OCI-LY1 (cell line): ENCODE measurements at regions not wholly inside any gene's neighbourhood (a gene's known extent, or its start where the extent isn't known, plus 50 kb on each side); places are given as distances from the start of the nearest gene placed in this dataset.
"Not testable (repeated sequence)": the region's sequence is repeated elsewhere in the genome, so short reads cannot be mapped to it uniquely, and the experiment has no call there.

Experiments
- H2AFZ ChIP-seq: fragments of 200-600 bp; sonication (generic), shearing (Covaris generic); 2 replicates; pipeline ENCODE4 v1.6.0; 2014; ENCODE audit warnings: antibody characterized with exemption, mild to moderate bottlenecking, low read length
- H3F3A ChIP-seq: fragments of 200-600 bp; sonication (generic), shearing (Covaris generic); 2 replicates; pipeline ENCODE4 v1.6.0; 2014; ENCODE audit warnings: mild to moderate bottlenecking, antibody characterized with exemption, low read length, moderate library complexity; ENCODE audit not compliant: insufficient read depth
- H3K27ac ChIP-seq: fragments of 200-600 bp; sonication (generic); 2 replicates; pipeline ENCODE4 v1.5.1; 2014; ENCODE audit warnings: low read length, mixed run types, mild to moderate bottlenecking, low read depth; ENCODE audit not compliant: poor library complexity, severe bottlenecking
- H3K27me3 ChIP-seq: fragments of 200-600 bp; sonication (generic); 2 replicates; pipeline ENCODE4 v1.6.0; 2014; ENCODE audit warnings: antibody characterized with exemption, mild to moderate bottlenecking, low read length, moderate library complexity; ENCODE audit not compliant: insufficient read depth
- H3K36me3 ChIP-seq: fragments of 200-600 bp; sonication (generic); 2 replicates; pipeline ENCODE4 v1.6.1; 2014; ENCODE audit warnings: mild to moderate bottlenecking, antibody characterized with exemption, low read length, moderate library complexity, mixed read lengths; ENCODE audit not compliant: insufficient read depth
- H3K4me1 ChIP-seq: fragments of 200-600 bp; sonication (generic); 2 replicates; pipeline ENCODE4 v1.5.1; 2014; ENCODE audit warnings: mild to moderate bottlenecking, low read length, moderate library complexity; ENCODE audit not compliant: insufficient read depth, severe bottlenecking
- H3K4me2 ChIP-seq: fragments of 200-600 bp; sonication (generic), shearing (Covaris generic); 2 replicates; pipeline ENCODE4 v1.6.1; 2014; ENCODE audit warnings: low read length
- H3K4me3 ChIP-seq: fragments of 200-600 bp; sonication (generic); 2 replicates; pipeline ENCODE4 v1.5.1; 2014; ENCODE audit warnings: low read length, low read depth, mild to moderate bottlenecking, mixed read lengths; ENCODE audit not compliant: poor library complexity, severe bottlenecking
- H3K79me2 ChIP-seq: fragments of 200-600 bp; shearing (Covaris generic); 2 replicates; pipeline ENCODE4 v1.6.1; 2016; ENCODE audit warnings: mixed run types, low read length, mixed read lengths; ENCODE audit not compliant: insufficient read depth
- H3K9ac ChIP-seq: fragments of 200-600 bp; sonication (generic), shearing (Covaris generic); 2 replicates; pipeline ENCODE4 v1.6.1; 2014; ENCODE audit warnings: mild to moderate bottlenecking, low read length, mixed read lengths
- H3K9me2 ChIP-seq: fragments of 200-600 bp; sonication (generic), shearing (Covaris generic); 2 replicates; pipeline ENCODE4 v1.6.1; 2014; ENCODE audit warnings: low read depth, mild to moderate bottlenecking, low read length, mixed read lengths
- H3K9me3 ChIP-seq: fragments of 200-600 bp; shearing (Covaris generic); 2 replicates; pipeline ENCODE4 v1.6.1; 2014; ENCODE audit warnings: low read length, mixed read lengths
- H4K20me1 ChIP-seq: fragments of 200-600 bp; sonication (generic), shearing (Covaris generic); 2 replicates; pipeline ENCODE4 v1.6.0; 2016; ENCODE audit warnings: mild to moderate bottlenecking, low read length; ENCODE audit not compliant: insufficient read depth
- CTCF ChIP-seq: fragments of 200-600 bp; sonication (generic), shearing (Covaris generic); IDR thresholded peaks from 2 replicates; pipeline ENCODE4 v1.5.1; 2017; ENCODE audit warnings: mild to moderate bottlenecking, antibody characterized with exemption, low read length, moderate library complexity, mixed read lengths
- EZH2 ChIP-seq: fragments of 200-600 bp; sonication (generic), shearing (Covaris generic); IDR thresholded peaks from 2 replicates; pipeline ENCODE4 v1.8.0; 2017; ENCODE audit warnings: borderline replicate concordance, mixed run types, mild to moderate bottlenecking, antibody characterized with exemption, low read length, moderate library complexity, mixed read lengths

DNA sequence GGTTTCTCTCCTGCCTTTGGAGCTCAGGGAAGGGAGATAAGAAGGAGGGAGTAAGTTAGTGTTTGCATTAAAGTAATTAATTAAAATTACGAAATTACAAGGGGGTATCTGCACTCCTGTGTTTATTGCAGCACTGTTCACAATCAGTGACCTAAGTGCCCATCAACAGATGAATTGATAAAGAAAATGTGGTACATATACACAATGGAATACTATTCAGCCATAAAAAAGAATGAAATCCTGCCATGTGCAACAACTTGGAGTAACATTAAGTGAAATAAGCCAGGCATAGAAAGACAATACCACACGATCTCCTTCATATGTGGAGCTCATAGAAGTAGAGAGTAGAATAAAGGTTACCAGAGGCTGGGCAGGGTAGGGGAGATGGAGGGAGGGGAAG, 202.0 kb downstream of the SHQ1 start:
- H3K27me3 ChIP-seq, result no peaks in the 10 kb centered on the region
- H3K36me3 ChIP-seq, result no peaks in the 10 kb centered on the region
- no peak overlapping the region for H3K4me3 ChIP-seq
- no peak overlapping the region for H2AFZ ChIP-seq
- no peak for TF ChIP-seq EZH2
- TF ChIP-seq CTCF, result no peak
- H3K79me2 ChIP-seq, result no peaks in the 10 kb centered on the region
- no peaks in the 10 kb centered on the region for H3F3A ChIP-seq
- H3K9me2 ChIP-seq, result no peaks in the 10 kb centered on the region
- H3K9ac ChIP-seq, result no peak overlapping the region
- H3K4me1 ChIP-seq, result no peaks in the 10 kb centered on the region
- H4K20me1 ChIP-seq, result no peaks in the 10 kb centered on the region
- H3K4me2 ChIP-seq, result no peak overlapping the region
- no peak overlapping the region for H3K27ac ChIP-seq
- H3K9me3 ChIP-seq, result no peaks in the 10 kb centered on the region

DNA sequence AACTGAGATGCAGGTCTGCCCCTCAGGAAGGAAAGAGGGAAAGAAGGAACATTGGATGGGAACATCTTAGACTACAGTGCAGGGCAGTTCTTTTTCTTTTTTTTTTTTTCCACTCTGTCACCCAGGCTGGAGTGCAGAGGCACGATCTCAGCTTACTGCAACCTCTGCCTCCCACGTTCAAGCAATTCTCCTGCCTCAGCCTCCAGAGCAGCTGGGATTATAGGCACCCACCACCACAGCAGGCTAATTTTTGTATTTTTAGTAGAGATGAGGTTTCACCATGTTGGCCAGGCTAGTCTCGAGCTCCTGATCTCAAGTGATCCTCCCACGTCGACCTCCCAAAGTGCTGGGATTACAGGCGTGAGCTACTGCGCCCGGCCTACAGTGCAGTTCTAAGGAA, 204.6 kb downstream of the SHQ1 start:
- H3K9ac ChIP-seq, H3F3A ChIP-seq, H3K9me2 ChIP-seq, H4K20me1 ChIP-seq, H3K4me3 ChIP-seq, H3K27me3 ChIP-seq, H3K4me1 ChIP-seq, H3K9me3 ChIP-seq, H3K27ac ChIP-seq, H2AFZ ChIP-seq, H3K79me2 ChIP-seq, H3K36me3 ChIP-seq, H3K4me2 ChIP-seq: not testable (repeated sequence)

- H4K20me1 ChIP-seq, result no peaks in the 10 kb centered on the region
- H3K27ac ChIP-seq, result no peak overlapping the region
- no peaks in the 10 kb centered on the region for H3K9me3 ChIP-seq
- H2AFZ ChIP-seq, result no peak overlapping the region
- no peaks in the 10 kb centered on the region for H3K36me3 ChIP-seq
- no peaks in the 10 kb centered on the region for H3F3A ChIP-seq
- H3K9me2 ChIP-seq, result no peaks in the 10 kb centered on the region
- H3K9ac ChIP-seq, result no peak overlapping the region
- TF ChIP-seq EZH2, result no peak
- no peak for TF ChIP-seq CTCF
- H3K4me1 ChIP-seq, result no peaks in the 10 kb centered on the region
- H3K27me3 ChIP-seq, result no peaks in the 10 kb centered on the region
- H3K4me2 ChIP-seq, result no peak overlapping the region
- no peaks in the 10 kb centered on the region for H3K79me2 ChIP-seq
- H3K4me3 ChIP-seq, result no peak overlapping the region
These were observed 206.6 kb downstream of the SHQ1 start for GRCh38 chr3:72641684-72642083.

DNA sequence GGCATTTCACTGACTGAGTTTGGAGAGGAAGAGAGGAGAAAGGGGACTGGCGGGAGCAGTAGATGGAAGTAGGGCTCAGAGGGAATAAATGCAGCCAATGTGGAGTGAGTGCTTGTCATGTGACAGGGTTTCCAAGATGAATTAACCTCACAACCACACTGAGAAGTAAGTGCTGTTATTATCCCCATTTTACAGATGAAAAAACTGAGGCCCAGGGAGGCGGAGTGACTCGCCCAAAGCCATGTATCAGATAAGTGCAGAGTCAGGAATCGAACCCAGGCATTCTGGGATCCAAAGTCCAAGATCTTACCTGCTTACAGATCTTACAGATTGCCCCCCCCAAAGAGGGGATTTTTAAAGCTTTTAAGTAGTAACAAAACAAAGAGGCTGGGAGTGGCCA, 207.2 kb downstream of the SHQ1 start:
- H3K9me3 ChIP-seq, result no peaks in the 10 kb centered on the region
- no peaks in the 10 kb centered on the region for H3K79me2 ChIP-seq
- no peak overlapping the region for H3K9ac ChIP-seq
- no peaks in the 10 kb centered on the region for H3F3A ChIP-seq
- H4K20me1 ChIP-seq, result no peaks in the 10 kb centered on the region
- no peak overlapping the region for H2AFZ ChIP-seq
- H3K9me2 ChIP-seq, result no peaks in the 10 kb centered on the region
- H3K4me1 ChIP-seq, result no peaks in the 10 kb centered on the region
- no peak overlapping the region for H3K4me2 ChIP-seq
- no peaks in the 10 kb centered on the region for H3K36me3 ChIP-seq
- no peaks in the 10 kb centered on the region for H3K27me3 ChIP-seq
- H3K27ac ChIP-seq, result no peak overlapping the region
- no peak overlapping the region for H3K4me3 ChIP-seq
- TF ChIP-seq CTCF (no peak), EZH2 (no peak)
